IMR-90 (cell line): ENCODE measurements at regions not wholly inside any gene's neighbourhood (a gene's known extent, or its start where the extent isn't known, plus 50 kb on each side); places are given as distances from the start of the nearest gene placed in this dataset.

Experiments
- ATAC-seq: fragments of 200-7000 bp; cut with Tn5 transposase; 2 replicates; pipeline ENCODE4 v1.9.1; 2020; ENCODE audit warnings: low read depth, mild to moderate bottlenecking, moderate library complexity
- BruUV-seq: library from RNA; stranded (reverse); fragments of 400-500 nt; replicated peaks from 2 replicates; lab custom pipeline; 2021; lab: Mats Ljungman, UMichigan
- CTCF ChIA-PET: fragments of 300-600 bp; formaldehyde crosslinking; extraction: SDS; loops from one replicate; lab custom pipeline; 2021; ENCODE audit warnings: antibody characterized with exemption; lab: Yijun Ruan, JAX
- POLR2A ChIA-PET: fragments of 300-600 bp; sonication (Branson Sonifier 250); formaldehyde crosslinking; loops from one replicate; lab custom pipeline; 2022; ENCODE audit warnings: antibody characterized with exemption; ENCODE audit not compliant: unreplicated experiment; lab: Charles Lee
- DNase-seq: peaks from one replicate; pipeline ENCODE4 v3.0.0; 2013
- H2AFZ ChIP-seq: replicated peaks from 2 replicates; pipeline ENCODE3; 2013; ENCODE audit warnings: low read length, mild to moderate bottlenecking; ENCODE audit not compliant: poor library complexity
- H2AK5ac ChIP-seq: 2 replicates; pipeline ENCODE4 v1.6.1; 2013; ENCODE audit warnings: low read depth, low read length, inconsistent platforms
- H2AK9ac ChIP-seq: replicated peaks from 2 replicates; pipeline ENCODE3; 2013; ENCODE audit warnings: mild to moderate bottlenecking, low read depth, low read length, moderate library complexity; ENCODE audit not compliant: poor library complexity
- H2BK120ac ChIP-seq: 2 replicates; pipeline ENCODE4 v1.6.1; 2013; ENCODE audit warnings: low read depth, low read length, inconsistent platforms
- H2BK15ac ChIP-seq: 3 replicates; pipeline ENCODE4 v1.6.1; 2013; ENCODE audit warnings: low read depth, low read length, inconsistent platforms
- H2BK20ac ChIP-seq: 2 replicates; pipeline ENCODE4 v1.6.1; 2013; ENCODE audit warnings: low read depth, mild to moderate bottlenecking, inconsistent platforms, low read length, moderate library complexity
- H2BK5ac ChIP-seq: 2 replicates; pipeline ENCODE4 v1.6.1; 2013; ENCODE audit warnings: mild to moderate bottlenecking, low read depth, low read length, inconsistent platforms; ENCODE audit not compliant: poor library complexity, severe bottlenecking
- H3K14ac ChIP-seq: replicated peaks from 2 replicates; pipeline ENCODE4 v1.6.1; 2013; ENCODE audit warnings: low read depth, low read length, inconsistent platforms
- H3K18ac ChIP-seq: 2 replicates; pipeline ENCODE4 v1.6.1; 2013; ENCODE audit warnings: low read depth, low read length, control low read depth
- H3K23ac ChIP-seq: 2 replicates; pipeline ENCODE4 v1.6.1; 2013; ENCODE audit warnings: low read depth, low read length, inconsistent platforms
- H3K27ac ChIP-seq: 2 replicates; pipeline ENCODE4 v1.5.1; 2013; ENCODE audit warnings: mild to moderate bottlenecking, control low read depth, low read length; ENCODE audit not compliant: insufficient read depth
- H3K27me3 ChIP-seq: 2 replicates; pipeline ENCODE4 v1.6.1; 2013; ENCODE audit warnings: low read length; ENCODE audit not compliant: control insufficient read depth, insufficient read depth
- H3K36me3 ChIP-seq: 2 replicates; pipeline ENCODE4 v1.6.1; 2013; ENCODE audit warnings: low read length, mixed read lengths; ENCODE audit not compliant: control insufficient read depth, insufficient read depth
- H3K4ac ChIP-seq: 2 replicates; pipeline ENCODE4 v1.6.1; 2013; ENCODE audit warnings: low read depth, low read length, inconsistent platforms
- H3K4me1 ChIP-seq: 2 replicates; pipeline ENCODE4 v1.6.1; 2013; ENCODE audit warnings: low read length, mixed read lengths; ENCODE audit not compliant: control insufficient read depth, insufficient read depth
- H3K4me2 ChIP-seq: 2 replicates; pipeline ENCODE4 v1.6.1; 2013; ENCODE audit warnings: low read depth, mild to moderate bottlenecking, control low read depth, low read length, moderate library complexity
- H3K4me3 ChIP-seq: 2 replicates; pipeline ENCODE4 v1.5.1; 2013; ENCODE audit warnings: low read depth, mild to moderate bottlenecking, control low read depth, low read length, moderate library complexity; ENCODE audit not compliant: insufficient read depth
- H3K56ac ChIP-seq: 2 replicates; pipeline ENCODE4 v1.6.1; 2013; ENCODE audit warnings: low read length, inconsistent platforms; ENCODE audit not compliant: insufficient read depth; ENCODE audit errors: extremely low read depth
- H3K79me1 ChIP-seq, 2 experiments: 2 replicates each; pipeline ENCODE4 v1.6.1; 2013; ENCODE audit warnings: low read length in 2 of 2, inconsistent platforms in 1 of 2, low read depth in 1 of 2
- H3K9ac ChIP-seq: 2 replicates; pipeline ENCODE4 v1.6.1; 2013; ENCODE audit warnings: low read depth, low read length, control low read depth
- H3K9me1 ChIP-seq: 2 replicates; pipeline ENCODE4 v1.6.1; 2013; ENCODE audit warnings: low read length, inconsistent platforms; ENCODE audit not compliant: insufficient read depth
- H3K9me3 ChIP-seq: 2 replicates; pipeline ENCODE4 v1.6.1; 2013; ENCODE audit warnings: low read length; ENCODE audit not compliant: control insufficient read depth, insufficient read depth
- H4K20me1 ChIP-seq: 2 replicates; pipeline ENCODE4 v1.6.1; 2013; ENCODE audit warnings: low read length, inconsistent platforms; ENCODE audit not compliant: insufficient read depth
- H4K5ac ChIP-seq: 2 replicates; pipeline ENCODE4 v1.6.1; 2013; ENCODE audit warnings: mild to moderate bottlenecking, low read depth, low read length, control low read depth
- H4K8ac ChIP-seq, 2 experiments: 2 replicates each; pipeline ENCODE4 v1.6.1; 2013; ENCODE audit warnings: low read depth in 2 of 2, low read length in 2 of 2, control low read depth in 1 of 2, inconsistent platforms in 1 of 2
- H4K91ac ChIP-seq: 2 replicates; pipeline ENCODE4 v1.6.1; 2013; ENCODE audit warnings: low read depth, low read length, inconsistent platforms; ENCODE audit not compliant: insufficient read depth
- BHLHE40 ChIP-seq: fragments of 150-350 bp; IDR thresholded peaks from 2 replicates; pipeline ENCODE4 v1.6.1; 2016; ENCODE audit warnings: mild to moderate bottlenecking, low read depth, low read length
- CEBPB ChIP-seq: IDR thresholded peaks from 2 replicates; pipeline ENCODE4 v1.6.1; 2012; ENCODE audit warnings: low read depth, low read length, improper control_type of control experiment
- CHD1 ChIP-seq: IDR thresholded peaks from 2 replicates; pipeline ENCODE4 v1.6.1; 2012; ENCODE audit warnings: low read depth, low read length, improper control_type of control experiment
- CTCF ChIP-seq: conservative IDR thresholded peaks from 2 replicates; pipeline ENCODE4 v1.5.1; 2012; ENCODE audit warnings: mild to moderate bottlenecking, low read depth, low read length, improper control_type of control experiment
- ELK1 ChIP-seq: fragments of 150-350 bp; IDR thresholded peaks from 2 replicates; pipeline ENCODE4 v1.6.1; 2016; ENCODE audit warnings: low read depth, mild to moderate bottlenecking, low read length, moderate library complexity, borderline replicate concordance
- FOS ChIP-seq: fragments of 150-350 bp; IDR thresholded peaks from 2 replicates; pipeline ENCODE4 v1.6.1; 2016; ENCODE audit warnings: low read depth, low read length
- MAFK ChIP-seq: IDR thresholded peaks from 2 replicates; pipeline ENCODE4 v1.6.1; 2012; ENCODE audit warnings: low read depth, low read length, improper control_type of control experiment
- NFE2L2 ChIP-seq: fragments of 150-350 bp; IDR thresholded peaks from 2 replicates; pipeline ENCODE4 v1.6.1; 2016; ENCODE audit warnings: low read depth, mild to moderate bottlenecking, low read length
- RCOR1 ChIP-seq: IDR thresholded peaks from 2 replicates; pipeline ENCODE4 v1.6.1; 2012; ENCODE audit warnings: mild to moderate bottlenecking, low read length, improper control_type of control experiment; ENCODE audit not compliant: insufficient replicate concordance
- SMC3 ChIP-seq: fragments of 150-350 bp; IDR thresholded peaks from 2 replicates; pipeline ENCODE4 v1.6.1; 2016; ENCODE audit warnings: low read depth, mild to moderate bottlenecking, antibody characterized with exemption, low read length, moderate library complexity
- dilution Hi-C: fragments of 300-500 bp; cut with HindIII; formaldehyde crosslinking; loops from one replicate; pipeline ENCODE4 v1.14.3; 2018; ENCODE audit warnings: low sequenced_read_pairs; ENCODE audit not compliant: unreplicated experiment
- in situ Hi-C: fragments of 300-500 bp; cut with MboI; formaldehyde crosslinking; loops from 3 replicates; pipeline ENCODE4 v1.14.3; 2019; ENCODE audit warnings: low sequenced_read_pairs, inconsistent platforms, mixed read lengths
- intact Hi-C: fragments of 100-400 bp; cut with micrococcal nuclease; formaldehyde crosslinking; loops from 2 replicates; pipeline ENCODE4 v1.10.0; 2022

- Histone ChIP-seq H3K9me1 (no peaks in the 10 kb centered on the region), H3K9me3 (peaks cover 12% of the 10 kb centered on the region), H3K9ac (no peak overlapping the region), H2BK20ac (no peak overlapping the region), H3K56ac (no peak overlapping the region), H3K79me1 (no peaks in the 10 kb centered on the region), H2AK5ac (no peak overlapping the region), H3K14ac (no peak overlapping the region), H4K20me1 (no peaks in the 10 kb centered on the region), H3K18ac (no peak overlapping the region), H2BK5ac (no peak overlapping the region), H3K4ac (no peak overlapping the region), H3K27ac (no peak overlapping the region), H3K4me3 (no peak overlapping the region), H3K23ac (no peak overlapping the region), H4K8ac (no peak overlapping the region), H3K4me2 (no peak overlapping the region), H2AFZ (no peak overlapping the region), H4K5ac (no peak overlapping the region), H3K4me1 (no peaks in the 10 kb centered on the region), H2BK120ac (no peak overlapping the region), H3K36me3 (no peaks in the 10 kb centered on the region), H4K91ac (no peak overlapping the region), H3K27me3 (no peaks in the 10 kb centered on the region), H2BK15ac (no peak overlapping the region), H2AK9ac (no peak overlapping the region)
- DNase-seq = no peak
- dilution Hi-C loops = no loop called here
- ATAC-seq = no peak
- in situ Hi-C loops = no loop called here
- ChIA-PET POLR2A (no interaction called here), CTCF (no interaction called here)
- TF ChIP-seq SMC3 = no peak
- no peak for TF ChIP-seq ELK1
- TF ChIP-seq CEBPB = no peak
- no peak for TF ChIP-seq CHD1
- TF ChIP-seq BHLHE40 = no peak
- no peak for TF ChIP-seq MAFK
- TF ChIP-seq RCOR1 = no peak
- no peak for TF ChIP-seq FOS
- TF ChIP-seq CTCF = no peak
- TF ChIP-seq NFE2L2 = no peak
- BruUV-seq = no TSS peak
- intact Hi-C loops = no loop called here
These were observed 213.5 kb downstream of the TMEM114 start for GRCh38 chr16:8376858-8377257.
